LNCAP (cell line): ENCODE measurements at regions not wholly inside any gene's neighbourhood (a gene's known extent, or its start where the extent isn't known, plus 50 kb on each side); places are given as distances from the start of the nearest gene placed in this dataset.

ENCODE experiments used
- TF ChIP-seq, protein P1 (sequence below): fragments of 450-650 bp; IDR thresholded peaks from 2 replicates; pipeline ENCODE4 v1.5.1; 2017; ENCODE audit warnings: mild to moderate bottlenecking

DNA sequence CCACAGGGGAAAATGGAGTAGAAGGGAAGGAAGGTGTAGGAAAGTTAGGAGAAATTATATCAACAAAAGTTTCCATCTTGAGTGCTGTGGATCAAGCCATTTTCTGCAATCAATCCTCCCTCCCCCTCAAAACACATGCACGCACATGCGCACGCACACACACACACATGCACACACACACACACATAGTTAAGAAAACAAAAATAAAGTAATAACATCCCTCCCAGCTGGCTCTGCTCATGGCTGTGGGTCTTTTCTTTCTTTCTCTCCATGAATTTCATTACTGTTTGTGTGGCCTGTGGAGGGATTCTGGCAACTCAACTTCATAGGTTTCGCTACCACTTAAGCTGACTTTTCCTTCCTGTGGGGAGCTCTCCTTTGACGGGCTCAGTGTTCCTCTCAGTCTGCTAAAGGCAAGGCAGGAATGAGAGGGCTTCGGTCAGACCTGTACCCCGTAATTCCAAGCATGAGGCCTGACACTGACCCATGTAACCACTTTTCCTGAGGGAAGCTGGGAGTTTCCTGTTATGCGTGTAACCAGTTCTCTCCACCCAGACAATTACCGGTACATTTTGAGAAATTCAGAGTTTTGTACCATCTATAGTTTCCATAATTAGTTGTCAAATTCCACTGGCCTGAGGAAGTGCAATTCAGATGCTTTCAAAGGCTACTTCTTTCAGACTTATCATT lies 79.8 kb downstream of the ZNF92 start:
- TF ChIP-seq, protein P1, sequence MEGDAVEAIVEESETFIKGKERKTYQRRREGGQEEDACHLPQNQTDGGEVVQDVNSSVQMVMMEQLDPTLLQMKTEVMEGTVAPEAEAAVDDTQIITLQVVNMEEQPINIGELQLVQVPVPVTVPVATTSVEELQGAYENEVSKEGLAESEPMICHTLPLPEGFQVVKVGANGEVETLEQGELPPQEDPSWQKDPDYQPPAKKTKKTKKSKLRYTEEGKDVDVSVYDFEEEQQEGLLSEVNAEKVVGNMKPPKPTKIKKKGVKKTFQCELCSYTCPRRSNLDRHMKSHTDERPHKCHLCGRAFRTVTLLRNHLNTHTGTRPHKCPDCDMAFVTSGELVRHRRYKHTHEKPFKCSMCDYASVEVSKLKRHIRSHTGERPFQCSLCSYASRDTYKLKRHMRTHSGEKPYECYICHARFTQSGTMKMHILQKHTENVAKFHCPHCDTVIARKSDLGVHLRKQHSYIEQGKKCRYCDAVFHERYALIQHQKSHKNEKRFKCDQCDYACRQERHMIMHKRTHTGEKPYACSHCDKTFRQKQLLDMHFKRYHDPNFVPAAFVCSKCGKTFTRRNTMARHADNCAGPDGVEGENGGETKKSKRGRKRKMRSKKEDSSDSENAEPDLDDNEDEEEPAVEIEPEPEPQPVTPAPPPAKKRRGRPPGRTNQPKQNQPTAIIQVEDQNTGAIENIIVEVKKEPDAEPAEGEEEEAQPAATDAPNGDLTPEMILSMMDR = no peak

DNA sequence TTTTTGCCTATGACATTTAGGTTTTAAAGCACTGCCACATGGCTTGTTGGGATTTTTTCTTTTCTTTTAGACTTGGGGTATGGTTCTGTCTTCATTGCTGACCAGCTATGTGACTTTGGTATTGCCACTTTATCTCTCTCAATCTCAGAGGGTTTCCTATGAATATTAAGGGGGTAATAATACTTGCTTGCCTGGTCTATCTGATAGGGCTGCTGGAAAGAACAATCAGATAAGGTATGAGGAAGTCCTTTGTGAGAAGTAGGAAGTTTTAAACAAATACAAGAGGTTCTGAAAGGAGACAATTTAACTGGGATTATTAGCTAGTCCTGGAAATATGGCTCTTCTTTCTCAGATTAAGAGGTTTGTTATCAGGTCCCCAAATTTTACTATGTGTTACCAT lies 80.8 kb downstream of the ZNF92 start:
- TF ChIP-seq, protein P1 = no peak

DNA sequence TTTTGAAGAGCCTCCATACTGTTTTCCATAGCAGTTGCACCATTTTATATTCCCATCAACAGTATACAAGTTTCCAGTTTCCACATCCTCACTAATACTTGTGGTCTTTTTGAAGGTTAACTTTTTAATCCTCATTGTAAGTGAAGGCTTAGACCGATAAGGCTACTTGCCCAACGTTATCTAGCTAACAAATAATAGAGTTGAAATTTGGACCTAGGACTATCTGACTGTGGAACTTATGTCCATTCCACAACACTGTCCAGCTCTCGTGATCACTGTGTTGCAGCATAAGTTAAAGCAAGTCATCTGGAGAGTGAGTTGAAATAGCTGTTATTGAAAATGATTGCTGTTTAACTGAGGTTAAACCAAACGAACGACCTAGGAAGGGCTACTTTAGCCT lies 84.0 kb downstream of the ZNF92 start:
- TF ChIP-seq, protein P1 = no peak

DNA sequence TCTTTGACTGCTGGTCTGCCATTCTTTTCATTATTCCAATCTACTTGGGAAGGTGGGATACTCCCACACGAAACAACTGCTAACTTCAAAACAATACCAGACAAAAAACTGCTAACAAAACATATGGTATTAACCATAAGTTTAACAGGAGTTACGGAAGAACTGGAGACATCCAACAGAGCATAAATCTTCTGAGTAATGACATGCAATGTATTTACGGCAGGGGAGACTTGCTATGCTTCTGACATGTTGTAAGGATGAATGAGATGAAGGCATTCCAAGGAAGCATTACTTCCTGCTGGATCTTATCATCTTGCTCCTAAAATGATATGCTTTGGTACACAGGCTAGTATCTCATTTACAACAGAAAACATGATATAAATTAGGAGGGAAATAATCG lies 85.8 kb downstream of the ZNF92 start:
- TF ChIP-seq, protein P1 = no peak

DNA sequence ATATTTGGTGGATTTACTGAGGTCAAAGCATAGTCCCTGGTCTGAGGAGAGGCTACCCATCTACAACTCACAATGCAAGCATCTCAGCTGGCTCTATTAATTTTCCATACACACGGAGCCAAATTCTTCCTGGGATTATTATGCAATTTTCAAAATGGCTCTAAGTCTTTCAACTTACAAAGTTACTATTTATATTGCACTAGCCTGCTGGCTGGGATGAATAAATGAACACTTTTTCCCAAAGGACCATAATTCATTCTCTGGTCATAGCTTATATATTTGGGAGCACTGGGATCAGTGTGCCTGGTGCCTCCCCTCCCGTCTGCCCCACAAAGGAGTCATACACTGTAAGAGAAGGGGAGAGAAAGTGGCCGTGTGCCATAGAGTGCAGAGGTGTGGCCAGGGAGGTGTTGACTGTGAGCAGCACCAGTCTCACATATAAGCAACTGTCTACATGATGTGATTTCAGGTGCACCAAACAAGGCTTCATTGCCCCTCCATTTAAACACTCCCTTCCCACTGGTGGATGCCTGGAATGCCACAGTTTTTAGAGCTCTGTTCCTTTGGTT lies 88.6 kb downstream of the ZNF92 start:
- TF ChIP-seq, protein P1 = no peak

DNA sequence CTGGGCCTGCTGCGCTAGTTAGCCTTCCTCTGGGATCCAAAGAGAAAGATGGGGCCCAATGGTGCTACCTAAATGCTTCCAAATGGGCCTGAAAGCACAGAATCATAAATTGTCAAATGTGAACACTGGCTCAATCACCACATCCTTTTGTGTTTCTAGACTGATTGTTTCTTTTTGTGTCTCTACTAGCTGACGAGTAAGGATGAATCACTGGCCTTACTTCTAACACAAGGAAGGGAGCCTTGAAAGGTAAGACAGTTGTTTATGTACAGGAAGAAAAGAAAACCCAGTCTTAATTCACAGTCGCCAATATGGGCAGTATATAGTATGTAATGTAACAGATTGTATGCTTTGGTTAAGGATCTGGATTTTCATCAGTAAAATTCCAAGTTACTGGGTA lies 89.5 kb downstream of the ZNF92 start:
- TF ChIP-seq, protein P1 = no peak

DNA sequence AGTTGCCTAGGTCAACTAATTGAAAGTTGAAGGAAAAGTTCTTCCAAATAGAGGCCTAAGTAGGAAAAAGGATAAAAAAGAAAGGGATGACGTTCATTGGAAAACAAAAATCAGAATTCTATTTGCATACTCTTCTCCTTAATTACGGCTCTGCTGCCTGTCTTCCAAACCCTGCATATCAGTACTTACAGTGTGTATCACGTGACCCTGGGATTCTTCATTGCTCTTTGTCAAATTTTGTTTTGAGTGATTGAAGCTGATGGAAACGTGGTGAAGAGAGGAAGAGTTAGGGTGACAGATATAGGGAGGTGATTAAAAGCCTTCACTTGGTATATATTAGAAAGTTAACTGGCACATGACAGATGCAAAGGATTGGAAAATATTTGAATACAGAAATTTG lies 97.9 kb downstream of the ZNF92 start:
- TF ChIP-seq, protein P1 = no peak
